H4 (cell line): ENCODE measurements at regions not wholly inside any gene's neighbourhood (a gene's known extent, or its start where the extent isn't known, plus 50 kb on each side); places are given as distances from the start of the nearest gene placed in this dataset.
"Not testable (repeated sequence)": the region's sequence is repeated elsewhere in the genome, so short reads cannot be mapped to it uniquely, and the experiment has no call there.

Source experiments
- DNase-seq: peaks from one replicate; pipeline ENCODE4 v3.0.0-alpha.2; 2015; ENCODE audit warnings: low spot score

DNA sequence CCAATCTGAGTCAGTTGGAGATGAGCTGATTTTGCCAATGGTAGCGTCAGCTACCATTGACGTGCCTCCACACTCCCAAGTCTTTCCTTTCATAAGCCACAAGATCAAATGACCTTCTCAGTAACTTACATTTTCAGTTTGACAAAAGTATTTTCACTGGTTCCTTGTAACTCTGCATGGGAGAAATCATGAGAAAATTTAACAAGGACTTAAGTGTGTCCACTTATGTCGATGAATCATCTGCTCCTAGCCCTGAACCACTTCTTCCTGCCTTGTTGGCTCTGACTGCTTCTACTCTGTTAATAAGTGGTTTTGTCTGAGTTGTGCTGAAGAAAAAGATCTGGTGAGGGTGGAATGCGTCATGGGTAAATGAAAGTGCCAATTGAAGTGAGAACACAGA lies 101.2 kb downstream of the NFKBIZ start:
- peak; percentile 87 for DNase-seq

DNA sequence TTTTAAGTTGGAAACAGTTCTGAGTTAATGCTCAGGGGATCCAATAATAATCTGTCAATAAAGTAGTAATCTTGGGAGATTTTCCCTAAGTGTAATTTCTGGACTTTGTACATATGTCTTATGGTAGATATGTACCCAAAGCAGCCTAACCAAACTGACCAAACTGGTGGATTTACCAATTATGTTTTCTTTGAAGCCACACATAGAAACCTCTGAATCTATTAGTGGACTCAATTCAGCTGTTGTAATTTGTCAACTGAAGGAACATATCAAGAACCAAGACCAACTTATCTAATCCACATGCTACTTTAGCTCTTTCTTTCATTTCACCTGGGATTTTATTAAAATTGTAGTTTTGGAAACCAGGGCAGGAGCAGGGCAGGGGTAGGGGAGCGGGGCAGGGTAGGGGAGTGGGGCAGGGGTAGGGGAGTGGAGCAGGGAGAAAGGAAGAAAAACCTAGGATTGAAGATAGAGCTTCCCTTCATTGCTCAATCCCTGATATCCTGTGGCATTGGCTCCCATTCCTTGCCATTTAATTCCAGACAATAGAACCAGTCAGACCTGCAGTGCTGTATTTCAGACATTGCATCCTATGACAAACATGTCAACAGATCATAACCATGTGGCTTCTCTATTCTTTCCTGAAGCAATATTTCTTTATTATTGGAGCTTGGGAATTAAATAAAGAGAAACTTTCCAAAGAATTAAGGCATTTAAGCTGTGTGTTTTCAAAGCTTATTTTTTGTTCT lies 101.8 kb downstream of the NFKBIZ start:
- no peak for DNase-seq

DNA sequence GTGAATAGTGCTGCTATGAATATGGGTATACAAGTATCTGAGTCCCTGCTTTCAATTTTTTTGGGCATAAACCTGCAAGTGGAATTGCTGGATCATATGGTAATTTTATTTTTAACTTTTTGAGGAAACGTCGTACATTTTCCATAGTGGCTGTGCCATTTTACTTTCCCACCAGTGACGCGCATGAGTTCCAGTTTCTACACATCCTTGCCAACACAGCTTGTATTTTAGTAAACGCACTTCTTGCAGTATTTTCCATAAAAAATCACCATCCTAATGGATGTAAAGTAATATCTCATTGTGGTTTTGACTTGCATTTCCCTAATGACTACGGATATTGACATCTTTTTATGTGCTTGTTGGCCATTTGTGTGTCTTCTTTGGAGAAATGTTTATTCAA lies 105.0 kb downstream of the NFKBIZ start:
- DNase-seq, result no peak

DNA sequence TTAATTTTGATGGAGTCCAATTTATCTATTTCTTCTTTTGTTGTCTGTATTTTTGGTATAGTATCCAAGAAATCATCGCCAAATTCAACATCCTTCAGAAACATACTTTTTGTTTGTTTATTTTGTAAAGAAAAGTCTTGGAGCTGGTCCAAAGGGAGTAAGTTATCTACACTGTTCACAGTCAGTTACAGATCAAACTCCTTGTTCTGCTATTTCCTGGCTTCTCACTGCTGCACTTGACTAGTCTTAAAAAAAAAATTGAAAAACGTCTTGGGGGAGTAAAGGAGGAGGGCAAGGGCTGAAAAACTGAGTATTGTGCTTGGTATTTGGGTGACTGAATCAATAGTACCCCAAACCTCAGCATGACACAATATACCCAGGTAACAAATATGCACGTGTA lies 105.6 kb downstream of the NFKBIZ start:
- no peak for DNase-seq

DNA sequence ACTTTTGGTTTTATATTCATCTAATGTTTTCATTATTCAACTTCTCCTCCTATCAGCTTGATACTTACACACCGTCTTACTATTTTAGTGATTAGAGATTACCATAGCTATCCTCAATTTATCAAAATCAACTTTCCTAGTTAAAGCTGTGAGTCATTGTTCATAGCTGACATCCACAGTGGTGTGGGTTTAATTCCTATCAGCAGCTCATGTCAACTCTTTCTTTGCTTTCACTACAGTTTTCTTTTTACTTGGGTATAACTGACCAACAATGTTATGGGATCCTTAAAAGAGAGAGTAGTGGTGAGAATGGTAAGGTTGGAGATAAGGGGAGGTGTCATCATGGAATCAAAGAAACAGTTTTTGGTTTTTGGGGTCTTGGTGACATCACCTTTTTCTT lies 112.7 kb downstream of the NFKBIZ start:
- no peak for DNase-seq

DNA sequence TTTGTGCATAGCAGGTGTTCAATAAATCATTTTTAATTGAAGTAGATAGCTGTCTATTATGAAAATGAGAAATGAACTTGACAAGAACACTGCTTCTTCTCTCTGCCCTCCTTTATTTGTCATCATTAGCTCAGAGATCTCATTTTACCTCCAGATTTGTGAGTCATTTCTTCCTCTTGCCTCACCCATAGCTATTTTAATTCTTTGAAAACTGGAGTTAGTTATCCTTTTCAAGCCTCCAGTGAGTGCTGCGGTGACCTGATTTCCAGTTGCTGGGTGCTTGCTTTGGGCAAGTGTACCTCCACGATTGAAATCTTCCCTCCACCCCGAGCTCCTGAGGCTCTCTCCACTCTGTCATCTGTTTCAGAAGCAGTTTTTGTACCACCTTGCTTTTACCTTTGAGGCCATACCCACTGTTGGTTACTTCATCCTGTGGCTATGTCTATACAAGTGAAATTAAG lies 114.6 kb downstream of the NFKBIZ start:
- DNase-seq, result no peak

DNA sequence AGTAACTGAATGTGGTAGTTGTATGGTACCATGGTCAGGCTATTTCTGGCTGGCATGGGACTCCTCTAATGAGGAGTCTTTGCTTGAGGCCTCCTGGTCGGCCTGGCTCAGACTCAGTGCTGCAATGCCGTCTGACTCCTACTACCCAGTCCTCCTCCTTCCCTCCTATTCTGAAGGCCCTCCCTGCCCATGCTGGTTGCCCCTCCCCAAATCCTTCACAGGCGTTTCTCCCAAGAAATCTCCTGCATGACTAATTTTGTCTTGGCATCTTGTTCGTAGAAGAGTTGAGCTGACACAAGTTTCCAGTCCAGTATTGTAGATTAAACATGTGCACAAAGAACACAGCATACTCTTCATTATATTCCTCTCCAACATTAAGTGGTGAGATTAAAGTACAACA lies 115.5 kb downstream of the NFKBIZ start:
- DNase-seq, result no peak

DNA sequence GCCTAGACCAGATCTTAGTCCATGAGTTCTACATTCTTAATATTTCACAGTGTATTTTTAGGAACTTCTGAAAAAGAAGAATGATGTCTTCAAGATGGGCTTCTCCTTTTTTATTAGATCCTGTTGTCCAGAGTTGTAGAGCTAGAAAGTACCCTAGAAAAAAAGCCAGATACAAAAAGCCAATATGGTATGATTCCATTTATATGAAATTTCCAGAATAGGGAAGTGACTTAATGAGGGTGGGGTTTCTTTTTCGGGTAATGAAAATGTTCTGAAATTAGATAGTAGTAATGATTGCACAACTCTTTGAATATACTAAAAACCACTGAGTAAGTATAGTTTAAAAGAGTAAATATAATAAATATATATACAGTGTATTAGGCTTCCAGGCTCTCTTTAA lies 116.9 kb downstream of the NFKBIZ start:
- DNase-seq, result no peak

DNA sequence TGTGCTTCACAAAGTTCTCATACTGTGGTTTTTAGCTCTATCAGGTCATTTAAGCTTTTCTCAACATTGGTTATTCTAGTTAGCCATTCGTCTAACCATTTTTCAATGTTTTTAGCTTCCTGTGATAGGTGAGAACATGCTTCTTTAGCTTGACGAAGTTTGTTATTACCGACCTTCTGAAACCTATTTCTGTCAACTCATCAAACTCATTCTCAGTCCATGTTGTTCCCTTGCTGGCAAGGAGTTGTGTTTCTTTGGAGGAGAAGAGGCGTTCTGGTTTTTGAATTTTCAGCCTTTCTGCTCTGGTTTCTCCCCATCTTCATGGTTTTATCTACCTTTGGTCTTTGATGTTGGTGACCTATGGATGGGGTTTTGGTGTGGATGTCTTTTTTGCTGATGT lies 120.9 kb downstream of the NFKBIZ start:
- DNase-seq, result no peak

DNA sequence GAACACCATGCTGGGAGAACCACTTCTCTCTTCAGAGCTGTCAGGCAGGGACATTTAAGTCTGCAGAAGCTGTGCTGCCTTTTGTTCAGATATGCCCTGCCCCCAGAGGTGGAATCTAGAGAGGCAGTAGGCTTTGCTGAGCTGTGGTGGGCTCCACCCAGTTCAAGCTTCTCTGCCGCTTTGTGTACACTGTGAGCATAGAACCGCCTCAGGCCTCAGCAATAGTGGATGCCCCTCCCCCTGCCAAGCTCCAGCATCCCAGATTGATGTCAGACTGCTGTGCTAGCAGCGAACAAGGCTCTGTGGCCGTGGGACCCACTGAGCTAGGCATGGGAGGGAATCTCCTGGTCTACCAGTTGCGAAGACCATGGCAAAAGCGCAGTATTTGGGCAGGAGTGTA lies 121.6 kb downstream of the NFKBIZ start:
- DNase-seq, result no peak

DNA sequence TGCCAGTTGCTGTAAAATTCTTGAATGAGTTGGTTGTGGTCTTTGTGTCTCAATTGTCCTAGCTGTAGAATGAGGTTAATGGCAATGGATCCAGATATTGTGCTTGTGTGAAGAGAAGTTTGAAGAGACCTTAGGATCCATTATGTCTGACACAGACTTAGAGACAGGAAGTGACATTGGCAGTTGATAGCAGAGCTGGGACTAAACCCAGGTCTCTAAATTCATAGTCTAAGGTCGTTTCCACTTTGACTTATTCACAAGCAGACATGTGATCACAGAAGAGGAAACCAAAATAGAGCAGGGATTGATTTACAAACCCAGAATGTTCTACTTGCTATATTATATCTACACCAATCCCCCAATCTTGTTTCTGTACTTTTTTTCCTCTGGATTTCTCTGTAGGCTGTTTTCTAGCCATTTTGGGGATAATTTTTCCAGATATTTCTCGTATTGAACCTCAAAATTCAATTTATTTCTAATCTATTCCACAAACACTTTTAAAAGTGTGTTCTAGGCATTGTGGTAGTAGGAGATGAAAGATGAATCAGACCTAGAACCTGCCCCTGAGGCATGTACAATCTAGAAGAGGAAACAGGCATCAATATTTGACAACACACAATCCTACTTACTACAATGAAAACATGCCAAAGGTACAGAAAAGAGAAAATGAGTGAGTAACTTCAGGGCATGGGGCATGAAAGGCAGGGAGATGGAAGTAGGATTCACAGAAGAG lies 123.3 kb downstream of the NFKBIZ start:
- no peak for DNase-seq

DNA sequence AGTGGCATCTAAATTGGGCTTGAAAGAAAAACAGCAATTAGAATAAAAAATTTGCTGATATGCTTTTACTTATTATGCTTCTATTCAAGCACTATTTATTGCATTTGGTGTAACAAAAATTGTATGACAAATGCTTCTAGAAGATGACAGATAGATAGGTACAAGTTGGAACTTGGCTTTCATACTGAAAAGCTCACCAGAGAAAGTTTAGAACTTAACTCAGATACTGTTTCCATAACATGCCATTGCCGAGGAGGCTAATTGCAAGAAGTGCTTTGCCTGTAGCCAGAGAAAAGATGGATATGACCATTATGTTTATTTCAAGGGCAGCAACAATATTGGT lies 123.8 kb downstream of the NFKBIZ start:
- DNase-seq, result no peak

DNA sequence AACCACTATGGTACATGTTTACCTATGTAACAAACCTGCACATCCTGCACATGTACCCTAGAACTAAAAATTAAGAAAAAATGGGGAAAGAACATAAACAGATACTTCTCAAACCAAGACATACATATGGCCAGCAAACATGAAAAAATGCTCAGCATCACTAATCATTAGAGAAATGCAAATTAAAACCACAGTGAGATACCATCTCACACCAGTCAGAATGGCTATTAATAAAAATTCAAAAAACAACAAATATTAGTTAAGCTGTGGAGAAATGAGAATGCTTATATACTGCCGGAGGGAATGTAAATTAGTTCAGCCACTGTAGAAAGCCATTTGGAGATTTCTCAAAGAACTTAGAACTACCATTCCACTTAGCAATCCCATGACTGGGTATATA lies 126.1 kb downstream of the NFKBIZ start:
- not testable (repeated sequence) for DNase-seq

DNA sequence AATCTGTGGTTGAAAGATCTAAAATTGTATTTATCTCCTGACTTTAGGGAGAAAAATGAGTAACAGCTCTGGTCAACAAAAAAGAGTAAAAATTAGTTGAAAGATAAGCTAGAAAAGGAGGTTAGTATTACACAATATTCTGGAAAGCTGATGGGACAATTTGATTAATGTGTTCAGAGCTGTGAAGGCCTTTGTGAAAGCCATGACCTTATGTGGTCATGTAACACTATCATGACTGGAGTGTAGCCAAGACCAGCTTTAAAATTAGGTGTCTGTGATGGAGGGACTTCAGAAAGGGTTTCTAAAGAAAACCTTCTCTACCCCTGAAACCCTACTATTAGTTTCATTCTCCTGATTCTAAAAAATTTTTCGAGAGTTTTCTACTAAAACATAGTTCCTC lies 127.2 kb downstream of the NFKBIZ start:
- DNase-seq, result no peak

DNA sequence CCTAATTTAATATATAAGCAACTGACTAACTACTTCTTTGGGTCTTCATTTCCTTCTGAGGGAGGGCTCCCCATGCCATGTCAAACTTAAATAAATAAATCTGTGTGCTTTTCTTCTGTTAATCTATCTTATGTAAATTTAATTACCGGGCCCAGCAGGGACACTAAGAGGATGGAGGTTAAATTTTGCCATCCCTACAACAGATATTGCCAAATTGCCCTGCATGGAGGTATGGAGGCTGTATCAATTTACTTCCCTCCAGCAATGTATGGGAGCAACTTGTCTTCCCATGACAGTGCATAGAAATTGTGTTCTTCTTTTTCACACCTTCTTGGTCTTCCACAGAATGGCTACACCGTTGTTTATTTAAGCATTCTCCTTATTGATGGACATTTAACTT lies 129.0 kb downstream of the NFKBIZ start:
- no peak for DNase-seq

DNA sequence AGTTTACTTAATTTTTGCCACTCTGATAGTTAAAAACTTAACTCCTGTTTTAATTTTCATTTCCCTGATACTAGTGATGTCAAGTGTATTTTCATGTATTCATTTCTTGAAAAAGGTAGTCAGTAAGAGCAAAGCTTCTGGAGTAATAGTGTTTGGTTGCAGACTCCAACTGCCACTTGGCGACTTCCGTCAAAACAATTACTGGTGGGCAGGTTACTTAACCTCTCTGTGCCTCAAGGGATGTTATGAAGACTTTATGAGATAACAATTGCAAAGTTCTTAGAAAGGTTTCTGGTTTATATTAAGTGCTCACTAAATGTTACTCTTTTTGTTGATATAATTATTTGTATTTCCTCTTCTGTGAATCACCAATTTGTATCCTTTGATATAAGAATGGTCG lies 129.7 kb downstream of the NFKBIZ start:
- DNase-seq, result no peak

DNA sequence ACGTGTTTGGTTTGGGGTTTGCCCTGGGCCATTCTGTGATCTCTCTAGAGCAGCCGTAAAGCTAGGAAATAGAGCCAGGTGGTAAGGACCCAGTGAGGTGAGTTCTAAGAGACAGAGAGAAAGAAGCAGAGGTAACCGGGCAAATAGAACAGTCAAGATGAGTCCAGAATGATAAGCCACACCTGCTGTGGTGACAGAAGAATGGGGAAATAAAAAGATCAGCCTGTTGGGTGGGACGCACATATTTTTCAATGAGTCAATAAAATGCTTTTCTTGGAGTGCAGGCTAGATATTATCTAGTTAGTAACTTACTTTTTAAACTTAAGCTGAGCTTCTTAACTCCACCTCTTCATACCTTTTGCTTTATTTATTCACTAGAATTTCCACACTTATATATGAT lies 135.0 kb downstream of the NFKBIZ start:
- no peak for DNase-seq

DNA sequence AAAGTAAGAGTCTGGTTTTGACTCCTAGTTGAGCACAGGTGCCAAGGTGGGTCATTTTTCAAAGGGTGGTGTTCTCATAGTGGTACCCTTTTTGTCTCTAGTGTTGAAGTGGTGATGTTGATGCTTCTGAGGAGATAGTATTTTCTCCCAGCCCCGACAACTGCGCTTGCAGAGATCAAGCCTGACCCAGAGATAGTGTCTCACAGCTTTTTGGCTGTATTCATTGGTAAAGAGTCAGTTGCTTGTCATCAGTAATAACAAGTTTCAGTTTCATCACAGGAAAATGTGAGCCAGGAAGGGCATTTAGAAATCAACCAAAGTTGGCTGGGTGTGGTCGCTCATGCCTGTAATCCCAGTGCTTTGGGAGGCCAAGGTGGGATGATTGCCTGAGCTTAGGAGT lies 139.3 kb downstream of the NFKBIZ start:
- no peak for DNase-seq

DNA sequence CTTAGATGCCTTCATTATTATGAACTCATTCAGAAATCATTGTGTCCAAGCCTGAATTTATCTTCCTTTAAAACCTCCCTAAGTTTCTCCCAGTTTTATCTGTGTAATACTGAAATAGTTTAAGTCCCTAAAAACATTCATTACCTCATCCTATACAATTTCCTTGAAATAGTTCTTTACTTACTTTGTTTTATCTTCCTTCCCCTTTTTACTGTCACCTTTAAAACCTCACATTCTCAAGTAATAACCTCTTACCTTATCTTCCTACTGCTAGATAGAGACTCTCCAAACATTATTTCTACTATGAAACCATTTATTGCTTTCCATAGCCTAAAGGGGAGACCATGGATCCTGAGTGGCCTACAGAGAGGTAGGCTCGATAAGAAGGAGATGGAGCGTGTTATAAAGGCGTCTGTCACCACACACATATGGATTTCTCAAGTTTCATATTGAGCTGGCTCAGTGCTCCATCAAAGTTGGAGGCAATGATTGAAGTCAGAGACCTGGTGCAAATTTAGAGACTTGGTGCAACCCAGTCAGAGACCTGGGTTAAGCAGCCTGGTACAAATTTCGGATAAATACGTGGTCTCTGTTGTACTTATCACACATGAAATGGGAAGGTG lies 140.4 kb downstream of the NFKBIZ start:
- DNase-seq, result no peak

DNA sequence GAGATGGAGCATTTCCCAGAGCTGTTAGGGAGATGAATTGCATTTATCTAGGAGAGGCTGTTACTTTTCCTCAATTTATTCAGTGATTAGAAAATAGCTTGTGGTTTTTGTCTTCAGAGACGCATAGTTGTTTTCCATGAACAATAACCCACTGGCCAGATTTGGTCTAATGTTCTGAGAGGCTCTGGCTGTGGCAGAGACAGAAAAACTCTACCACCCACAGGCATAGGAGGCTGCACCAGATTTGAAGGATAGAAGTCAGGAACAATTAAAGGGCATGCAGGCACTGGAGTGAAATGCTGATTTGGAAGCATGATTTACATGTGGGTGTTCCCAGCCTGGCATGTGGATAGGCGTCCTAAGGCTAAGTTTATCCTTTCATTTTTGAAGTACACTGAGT lies 143.5 kb downstream of the NFKBIZ start:
- no peak for DNase-seq

DNA sequence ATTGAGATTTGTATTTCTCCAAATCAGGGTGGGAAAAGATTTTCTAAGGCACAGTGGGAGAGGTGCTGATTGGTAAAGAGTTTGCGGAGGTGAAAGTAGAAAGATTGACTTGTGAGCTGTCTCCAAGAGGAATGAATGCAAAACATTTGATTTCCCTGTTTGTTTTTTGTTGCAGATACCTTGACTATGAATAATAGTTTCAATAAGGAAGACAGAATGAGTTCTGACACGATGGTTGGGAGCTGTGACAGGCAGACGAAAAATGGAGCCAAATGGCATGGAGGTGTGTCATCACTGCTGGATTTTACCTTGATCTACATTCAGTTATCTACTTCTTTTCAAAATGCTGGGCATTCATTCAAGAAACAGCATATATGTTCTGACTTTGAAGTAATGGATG lies 145.1 kb downstream of the NFKBIZ start:
- no peak for DNase-seq

DNA sequence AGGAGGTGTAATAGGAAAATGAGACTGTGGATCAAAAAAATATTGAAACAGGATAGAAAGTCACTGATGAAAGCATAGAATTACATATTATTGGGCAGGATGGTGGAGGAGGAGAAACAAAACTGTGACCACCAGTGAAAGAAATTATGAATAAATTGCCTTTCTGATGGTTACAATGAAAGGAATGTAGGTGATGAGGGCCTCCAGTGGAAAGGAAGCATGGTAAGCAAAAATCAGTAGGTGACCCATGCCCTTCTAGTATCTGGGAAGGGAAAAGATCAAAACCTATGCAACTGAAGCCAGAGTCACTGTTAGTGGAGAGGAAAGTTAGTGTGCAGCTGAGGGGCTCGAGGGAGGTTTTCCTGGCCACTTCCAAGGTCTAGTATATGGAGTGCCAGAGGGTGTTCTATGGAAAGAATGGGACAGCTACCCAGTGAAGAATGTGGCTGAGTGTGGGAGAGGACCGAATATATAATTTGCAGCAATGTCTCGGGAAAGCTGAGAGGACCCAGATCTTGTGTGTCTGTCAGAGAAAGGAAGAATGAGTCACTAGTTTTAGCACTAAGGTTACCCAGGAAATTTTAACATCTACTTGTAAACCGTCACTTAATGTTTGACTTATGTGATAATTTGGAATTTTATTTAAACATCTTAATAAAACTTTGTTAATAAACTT lies 146.2 kb downstream of the NFKBIZ start:
- DNase-seq, result no peak

DNA sequence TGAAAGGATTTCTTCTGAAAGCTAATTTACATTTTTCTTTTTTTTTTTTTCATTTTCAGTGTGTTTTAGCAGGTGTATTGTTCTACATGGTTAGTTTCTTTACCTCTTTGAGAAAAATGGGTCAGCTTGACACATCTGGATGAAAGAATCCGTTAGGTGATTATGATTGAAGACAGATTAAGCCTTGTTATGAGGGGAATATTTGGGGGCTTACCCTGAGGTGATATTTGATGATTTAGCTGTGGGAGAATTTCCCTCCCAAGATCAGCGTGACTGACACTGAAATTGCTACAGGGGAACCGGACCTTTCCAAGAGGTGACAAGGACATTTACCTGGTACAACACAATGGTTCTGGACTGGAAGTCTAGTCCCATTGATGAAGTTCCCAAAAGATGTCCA lies 147.5 kb downstream of the NFKBIZ start:
- no peak for DNase-seq
